ENCODE measurements at regions not wholly inside any gene's neighbourhood (a gene's known extent, or its start where the extent isn't known, plus 50 kb on each side); places are given as distances from the start of the nearest gene placed in this dataset.
"Not testable (repeated sequence)": the region's sequence is repeated elsewhere in the genome, so short reads cannot be mapped to it uniquely, and the experiment has no call there.

DNA sequence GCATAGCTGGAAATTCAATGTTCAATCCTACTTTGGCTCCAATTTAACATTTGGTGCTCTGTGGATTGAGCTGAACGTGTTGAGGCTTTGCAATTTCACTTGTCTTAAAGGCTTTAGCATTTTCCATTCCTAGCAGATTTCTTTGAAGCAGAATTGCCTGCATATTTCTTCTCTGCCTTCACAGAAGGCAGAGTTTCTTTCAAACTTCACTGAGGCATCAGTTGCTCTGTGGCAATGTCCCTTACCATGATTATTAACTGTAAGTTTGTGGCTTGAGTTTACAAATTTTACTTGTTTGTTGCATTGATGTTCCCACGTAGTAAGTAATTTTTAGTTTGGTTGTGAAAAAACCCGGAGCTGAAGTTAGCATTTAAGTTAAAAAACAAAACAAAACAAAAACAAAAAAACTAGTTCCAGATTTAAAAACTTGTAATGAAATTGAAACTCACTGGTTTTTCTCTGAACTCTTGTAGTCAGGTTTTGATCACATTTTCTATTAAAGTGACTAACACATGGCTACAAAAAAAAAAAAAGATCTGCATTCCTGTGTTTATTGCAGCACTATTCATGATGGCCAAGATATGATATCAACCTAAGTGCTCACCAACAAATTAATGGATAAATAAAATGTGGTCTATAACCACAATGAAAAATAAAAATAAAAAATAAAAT lies 55.2 kb upstream of the UXS1 start:
- not testable (repeated sequence) for DNase-seq

DNA sequence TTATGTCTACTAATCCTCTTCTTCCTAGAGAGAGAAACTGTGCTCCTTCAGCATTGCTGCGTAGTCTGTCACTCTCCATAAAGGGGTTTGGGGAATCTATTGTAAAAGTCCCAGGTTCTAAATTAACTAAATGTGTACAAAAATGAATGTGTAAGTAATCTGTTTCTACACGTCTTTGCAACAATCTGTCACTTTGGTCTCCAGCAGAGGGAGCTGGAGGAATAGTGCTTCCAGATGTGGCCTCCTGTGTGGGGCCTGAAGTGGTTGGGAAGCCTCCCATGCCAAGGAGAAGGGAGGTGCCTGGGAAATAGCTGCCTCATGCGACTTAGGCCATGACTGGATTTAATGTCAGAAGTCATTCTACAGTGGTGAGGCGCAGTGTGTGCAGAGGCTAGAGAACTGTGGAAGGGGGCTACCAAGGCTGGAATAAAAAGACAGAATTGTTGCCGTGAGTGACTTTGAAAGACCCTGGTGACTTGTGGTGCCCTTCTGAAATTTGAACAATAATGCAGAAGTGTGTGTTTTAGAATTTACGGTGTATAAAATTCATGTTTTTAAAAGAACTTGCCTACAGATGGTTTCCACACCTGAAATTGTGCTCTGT lies 54.5 kb upstream of the UXS1 start:
- DNase-seq = not testable (repeated sequence)

Measured in NCI-H526 treated with DMSO at 0.1 percent for 48 hours (cell line).